ENCODE measurements at regions not wholly inside any gene's neighbourhood (a gene's known extent, or its start where the extent isn't known, plus 50 kb on each side); places are given as distances from the start of the nearest gene placed in this dataset.

- TF ChIP-seq ZNF549 (tag by site-specific recombination; IDR thresholded peaks at IDR 0.05) (no peak), ELK4 (IDR thresholded peaks at IDR 0.05; ENCODE audit: borderline replicate concordance, low read depth, low read length) (no peak)
- TF ChIP-seq, protein P1, sequence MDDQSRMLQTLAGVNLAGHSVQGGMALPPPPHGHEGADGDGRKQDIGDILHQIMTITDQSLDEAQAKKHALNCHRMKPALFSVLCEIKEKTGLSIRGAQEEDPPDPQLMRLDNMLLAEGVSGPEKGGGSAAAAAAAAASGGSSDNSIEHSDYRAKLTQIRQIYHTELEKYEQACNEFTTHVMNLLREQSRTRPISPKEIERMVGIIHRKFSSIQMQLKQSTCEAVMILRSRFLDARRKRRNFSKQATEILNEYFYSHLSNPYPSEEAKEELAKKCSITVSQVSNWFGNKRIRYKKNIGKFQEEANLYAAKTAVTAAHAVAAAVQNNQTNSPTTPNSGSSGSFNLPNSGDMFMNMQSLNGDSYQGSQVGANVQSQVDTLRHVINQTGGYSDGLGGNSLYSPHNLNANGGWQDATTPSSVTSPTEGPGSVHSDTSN (CRISPR knock-in tag; IDR thresholded peaks at IDR 0.05), result no peak
Observed at GRCh38 chr2:190792956-190793888, 87.4 kb upstream of the GLS start.
